ENCODE measurements at regions not wholly inside any gene's neighbourhood (a gene's known extent, or its start where the extent isn't known, plus 50 kb on each side); places are given as distances from the start of the nearest gene placed in this dataset.
"Not testable (repeated sequence)": the region's sequence is repeated elsewhere in the genome, so short reads cannot be mapped to it uniquely, and the experiment has no call there.

DNA sequence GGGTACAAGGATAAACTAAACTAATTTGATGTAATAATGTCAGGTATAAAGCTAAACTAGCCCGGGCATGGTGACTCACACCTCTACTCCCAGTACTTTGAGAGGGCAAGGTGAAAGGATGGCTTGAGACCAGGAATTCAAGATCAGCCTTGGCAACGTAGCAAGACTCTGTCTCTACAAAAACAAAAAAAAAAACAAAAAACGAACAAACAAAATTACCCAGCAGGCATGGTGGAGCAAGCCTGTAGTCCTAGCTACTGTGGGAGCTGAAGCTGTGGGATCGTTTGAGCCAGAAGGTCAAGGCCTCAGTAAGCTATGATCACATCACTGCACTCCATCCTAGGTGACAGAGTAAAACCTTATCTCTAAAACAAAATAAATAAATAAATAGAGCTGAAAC is 131.8 kb upstream of the KYNU start:
- DNase-seq (ENCODE audit: low spot score in 2 of 2) = no peak
- Histone ChIP-seq H3K4me3 (no peak overlapping the region), H3K9me3 (no peaks in the 10 kb centered on the region), H3K36me3 (replicated peaks) (no peaks in the 10 kb centered on the region), H3K27me3 (ENCODE audit: low read depth) (no peaks in the 10 kb centered on the region), H3K4me1 (no peaks in the 10 kb centered on the region)
- in situ Hi-C loops (cut with MboI; ENCODE audit: low sequenced_read_pairs) = no loop called here

DNA sequence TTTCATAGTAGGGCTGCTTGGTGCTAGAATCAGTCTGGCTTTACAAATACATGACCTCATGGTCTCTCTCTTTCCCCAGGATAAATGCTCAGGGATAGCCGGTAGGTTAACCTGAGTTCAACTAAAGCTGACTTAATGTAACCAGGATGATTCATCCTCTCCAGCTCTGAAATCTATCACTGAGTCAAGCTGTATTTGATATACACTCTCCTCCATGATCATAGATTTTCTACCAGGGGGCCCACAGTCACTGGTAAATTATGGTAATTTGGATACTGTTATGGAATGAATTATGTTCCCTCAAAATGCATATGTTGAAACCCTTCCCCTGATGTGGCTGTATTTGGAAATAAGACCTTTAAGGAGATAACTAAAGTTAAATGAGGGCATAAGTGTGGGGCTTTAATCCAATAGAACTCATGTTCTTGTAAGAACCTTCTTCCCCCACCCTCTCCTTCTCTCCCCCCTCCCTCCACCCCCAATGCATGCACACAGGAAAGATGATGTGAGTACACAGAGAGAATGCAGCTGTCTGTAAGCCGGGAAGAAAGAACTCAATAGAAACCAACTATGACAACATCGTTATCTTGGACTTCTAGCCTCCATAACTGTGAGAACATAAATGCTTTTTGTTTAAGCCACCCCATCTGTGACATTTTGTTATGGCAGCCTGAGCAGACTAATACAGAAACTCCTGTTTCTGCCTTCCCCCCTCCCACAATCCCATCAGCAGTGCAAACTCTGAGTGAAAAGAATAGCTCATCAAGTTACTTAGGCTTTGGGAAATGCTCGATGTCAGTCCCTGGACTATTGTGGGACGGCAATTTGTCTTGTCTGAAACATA is 134.9 kb upstream of the KYNU start:
- Histone ChIP-seq H3K4me1 (no peaks in the 10 kb centered on the region), H3K9me3 (no peaks in the 10 kb centered on the region), H3K4me3 (no peak overlapping the region), H3K27me3 (ENCODE audit: low read depth) (no peaks in the 10 kb centered on the region), H3K36me3 (replicated peaks) (no peaks in the 10 kb centered on the region)
- DNase-seq (ENCODE audit: low spot score in 2 of 2) = no peak
- in situ Hi-C loops (cut with MboI; ENCODE audit: low sequenced_read_pairs) = no loop called here

DNA sequence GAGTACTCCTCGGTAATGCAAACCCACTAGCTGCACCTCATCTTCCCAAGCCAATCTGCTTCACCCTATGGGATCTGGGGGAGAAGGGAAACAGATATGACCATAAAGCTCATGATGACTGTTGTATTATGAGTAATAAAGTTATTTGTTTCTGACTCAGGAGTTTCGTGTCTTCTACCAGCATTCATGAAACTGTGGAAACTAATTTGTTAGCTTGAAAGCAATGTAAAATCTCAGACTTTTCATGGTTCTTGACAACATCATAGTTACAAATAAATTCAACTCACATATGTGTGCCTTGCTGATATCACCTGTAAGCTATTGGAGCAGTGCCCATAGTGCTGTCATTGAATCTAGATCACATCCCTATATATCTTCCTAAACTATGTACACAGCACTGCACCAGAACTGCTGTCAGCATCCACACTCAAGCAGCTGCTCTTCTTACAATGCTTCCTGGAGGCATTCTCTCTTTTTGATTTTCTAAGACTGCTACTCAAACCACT is 135.6 kb upstream of the KYNU start:
- in situ Hi-C loops (cut with MboI; ENCODE audit: low sequenced_read_pairs) = no loop called here
- no peaks in the 10 kb centered on the region for H3K4me1 ChIP-seq
- no peaks in the 10 kb centered on the region for H3K27me3 ChIP-seq (ENCODE audit: low read depth)
- no peaks in the 10 kb centered on the region for H3K36me3 ChIP-seq (replicated peaks)
- no peak overlapping the region for H3K4me3 ChIP-seq
- DNase-seq (ENCODE audit: low spot score in 2 of 2) = no peak
- no peaks in the 10 kb centered on the region for H3K9me3 ChIP-seq

DNA sequence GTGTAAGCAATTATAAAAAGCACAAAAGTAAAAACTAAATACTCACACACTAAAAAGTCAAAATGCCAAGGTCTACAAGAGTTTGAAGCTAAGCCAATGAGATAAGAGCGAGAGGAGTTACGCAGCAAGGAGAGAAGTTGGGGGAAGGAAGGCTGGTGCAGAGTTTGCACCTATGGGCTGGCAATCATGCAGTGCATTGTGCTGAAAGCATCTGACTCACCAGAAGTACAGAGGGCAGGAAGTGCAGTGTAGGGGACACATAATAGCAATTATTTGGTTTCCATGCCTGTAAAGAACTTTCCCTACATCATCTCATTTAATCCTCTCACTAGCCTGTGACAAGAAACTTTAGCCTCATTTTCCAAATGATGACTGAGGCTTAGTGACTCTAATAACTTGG is 142.7 kb upstream of the KYNU start:
- no peak for DNase-seq (ENCODE audit: low spot score in 2 of 2)
- in situ Hi-C loops (cut with MboI; ENCODE audit: low sequenced_read_pairs) = no loop called here
- Histone ChIP-seq H3K36me3 (replicated peaks) (no peaks in the 10 kb centered on the region), H3K4me3 (no peak overlapping the region), H3K27me3 (ENCODE audit: low read depth) (no peaks in the 10 kb centered on the region), H3K9me3 (no peaks in the 10 kb centered on the region), H3K4me1 (no peaks in the 10 kb centered on the region)

DNA sequence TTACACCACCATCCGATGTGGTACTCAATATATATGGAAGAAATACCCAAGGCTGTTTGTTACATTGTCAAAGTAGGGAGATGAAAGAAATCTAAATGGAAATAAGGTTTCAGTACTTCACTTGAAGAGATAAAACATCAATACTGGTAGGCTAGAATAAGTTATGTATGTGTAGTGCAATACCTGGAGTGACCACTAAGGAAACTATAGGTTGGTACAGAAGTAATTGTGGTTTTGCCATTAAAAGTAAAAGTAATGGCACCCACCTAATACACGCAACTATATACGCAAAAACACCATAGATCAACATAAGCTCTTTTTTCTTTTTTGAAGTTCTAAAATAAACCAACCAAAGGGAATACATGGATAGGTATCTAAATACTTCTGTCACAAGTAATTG is 143.2 kb upstream of the KYNU start:
- Histone ChIP-seq H3K36me3 (replicated peaks) (no peaks in the 10 kb centered on the region), H3K27me3 (ENCODE audit: low read depth) (no peaks in the 10 kb centered on the region), H3K4me1 (no peaks in the 10 kb centered on the region), H3K4me3 (no peak overlapping the region), H3K9me3 (no peaks in the 10 kb centered on the region)
- in situ Hi-C loops (cut with MboI; ENCODE audit: low sequenced_read_pairs) = no loop called here
- no peak for DNase-seq (ENCODE audit: low spot score in 2 of 2)

DNA sequence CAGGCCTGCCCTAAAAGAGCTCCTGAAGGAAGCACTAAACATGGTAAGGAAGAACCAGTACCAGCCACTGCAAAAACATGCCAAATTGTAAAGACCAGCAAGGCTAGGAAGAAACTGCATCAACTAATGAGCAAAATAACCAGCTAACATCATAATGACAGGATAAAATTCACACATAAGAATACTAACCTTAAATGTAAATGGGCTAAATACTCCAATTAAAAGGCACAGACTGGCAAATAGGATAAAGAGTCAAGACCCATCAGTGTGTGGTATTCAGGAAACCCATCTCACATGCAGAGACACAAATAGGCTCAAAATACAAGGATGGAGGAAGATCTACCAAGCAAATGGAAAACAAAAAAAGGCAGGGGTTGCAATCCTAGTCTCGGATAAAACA is 147.7 kb upstream of the KYNU start:
- H3K27me3 ChIP-seq (ENCODE audit: low read depth); H3K36me3 ChIP-seq (replicated peaks); H3K4me1 ChIP-seq; H3K4me3 ChIP-seq; H3K9me3 ChIP-seq; in situ Hi-C loops (cut with MboI; ENCODE audit: low sequenced_read_pairs); DNase-seq (ENCODE audit: low spot score in 2 of 2): not testable (repeated sequence)

DNA sequence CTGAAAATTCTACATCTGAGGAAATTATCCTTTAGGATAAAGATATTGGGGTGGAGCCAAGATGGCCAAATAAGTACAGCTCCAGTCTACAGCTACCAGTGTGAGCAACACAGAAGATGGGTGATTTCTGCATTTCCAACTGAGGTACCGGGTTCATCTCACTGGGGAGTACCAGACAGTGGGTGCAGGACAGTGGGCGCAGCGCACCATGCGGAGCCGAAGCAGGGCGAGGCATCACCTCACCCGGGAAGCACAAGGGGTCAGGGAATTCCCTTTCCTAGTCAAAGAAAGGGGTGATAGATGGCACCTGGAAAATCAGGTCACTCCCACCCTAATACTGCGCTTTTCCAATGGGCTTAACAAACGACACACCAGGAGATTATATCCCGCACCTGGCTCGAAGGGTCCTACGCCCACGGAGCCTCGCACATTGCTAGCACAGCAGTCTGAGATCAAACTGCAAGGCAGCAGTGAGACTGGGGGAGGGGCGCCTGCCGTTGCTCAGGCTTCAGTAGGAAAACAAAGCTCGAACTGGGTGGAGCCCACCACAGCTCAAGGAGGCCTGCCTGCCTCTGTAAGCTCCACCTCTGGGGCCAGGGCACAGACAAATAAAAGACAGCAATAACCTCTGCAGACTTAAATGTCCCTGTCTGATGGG is 149.5 kb upstream of the KYNU start:
- DNase-seq (ENCODE audit: low spot score in 2 of 2); H3K9me3 ChIP-seq; in situ Hi-C loops (cut with MboI; ENCODE audit: low sequenced_read_pairs); H3K4me1 ChIP-seq; H3K36me3 ChIP-seq (replicated peaks); H3K27me3 ChIP-seq (ENCODE audit: low read depth); H3K4me3 ChIP-seq: not testable (repeated sequence)

DNA sequence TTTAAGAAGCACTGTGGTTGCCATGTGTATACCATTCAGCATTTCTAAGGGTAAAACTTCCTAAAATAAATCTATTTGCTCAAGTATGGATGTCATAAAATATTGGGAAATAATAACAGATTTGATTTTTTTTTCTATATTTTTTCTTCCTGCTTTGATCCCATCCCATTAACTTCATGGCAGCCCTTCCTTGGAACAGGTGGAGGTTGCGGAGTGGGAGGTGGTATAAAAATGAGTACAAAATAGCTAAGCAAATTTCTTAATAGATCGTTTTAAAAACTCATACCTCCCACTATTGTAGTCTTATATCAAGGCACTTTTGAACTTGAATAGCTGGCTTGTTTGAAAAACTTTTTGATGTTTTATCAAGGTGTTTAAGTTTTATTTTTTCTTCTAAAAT is 152.1 kb upstream of the KYNU start:
- in situ Hi-C loops (cut with MboI; ENCODE audit: low sequenced_read_pairs) = no loop called here
- no peaks in the 10 kb centered on the region for H3K9me3 ChIP-seq
- no peaks in the 10 kb centered on the region for H3K4me1 ChIP-seq
- no peaks in the 10 kb centered on the region for H3K36me3 ChIP-seq (replicated peaks)
- H3K4me3 ChIP-seq = no peak overlapping the region
- no peak for DNase-seq (ENCODE audit: low spot score in 2 of 2)
- no peaks in the 10 kb centered on the region for H3K27me3 ChIP-seq (ENCODE audit: low read depth)

DNA sequence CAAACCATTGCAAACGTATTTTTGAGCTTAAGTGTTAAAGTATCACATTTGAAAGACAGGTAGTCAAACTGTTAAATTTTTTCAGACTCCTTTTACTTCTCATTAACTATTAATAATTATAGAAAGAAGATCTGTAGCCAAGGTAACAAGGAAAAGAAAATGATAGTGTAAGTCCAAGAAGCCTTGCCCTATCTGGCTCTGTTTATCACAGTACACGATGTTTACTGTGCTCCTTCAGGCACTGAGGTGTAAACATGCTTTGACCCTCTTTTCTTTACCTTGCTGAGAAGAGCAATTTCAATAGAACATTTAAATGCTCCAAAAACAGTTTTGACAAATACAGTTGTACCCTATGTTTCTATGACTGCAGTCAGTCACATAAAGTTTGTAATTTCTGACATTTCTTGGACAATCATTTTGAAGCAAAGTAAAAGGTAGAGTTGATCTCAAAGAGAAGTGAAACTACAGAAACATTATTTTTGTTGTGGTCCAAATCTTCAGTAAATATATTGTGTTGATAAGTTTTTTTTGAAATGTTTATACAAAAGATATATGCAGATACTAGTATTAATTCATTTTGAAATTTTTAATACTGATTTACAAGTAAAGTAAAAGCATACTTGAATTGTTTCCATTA is 152.6 kb upstream of the KYNU start:
- Histone ChIP-seq H3K4me1 (no peaks in the 10 kb centered on the region), H3K27me3 (ENCODE audit: low read depth) (no peaks in the 10 kb centered on the region), H3K36me3 (replicated peaks) (no peaks in the 10 kb centered on the region), H3K4me3 (no peak overlapping the region), H3K9me3 (no peaks in the 10 kb centered on the region)
- in situ Hi-C loops (cut with MboI; ENCODE audit: low sequenced_read_pairs) = no loop called here
- DNase-seq (ENCODE audit: low spot score in 2 of 2) = no peak

DNA sequence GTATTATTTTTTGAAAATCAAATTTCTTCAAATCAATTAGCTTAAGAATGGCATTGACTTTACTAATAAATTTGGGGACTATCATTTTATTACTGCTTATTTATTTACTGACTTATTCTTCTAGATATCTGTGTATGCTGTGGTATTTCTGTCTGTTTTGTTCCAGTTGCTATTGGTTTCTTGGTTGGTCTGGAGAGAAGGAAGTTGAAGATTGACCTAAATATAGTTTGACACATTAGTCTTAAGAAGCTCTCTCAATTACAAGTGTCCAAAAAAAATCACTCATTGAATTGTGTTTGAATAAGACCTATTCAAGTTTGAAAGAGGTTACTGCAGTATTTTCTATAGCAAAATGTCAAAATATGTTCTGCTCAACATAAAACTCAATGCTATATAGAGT is 153.3 kb upstream of the KYNU start:
- Histone ChIP-seq H3K4me3 (no peak overlapping the region), H3K4me1 (no peaks in the 10 kb centered on the region), H3K9me3 (no peaks in the 10 kb centered on the region), H3K36me3 (replicated peaks) (no peaks in the 10 kb centered on the region), H3K27me3 (ENCODE audit: low read depth) (no peaks in the 10 kb centered on the region)
- no peak for DNase-seq (ENCODE audit: low spot score in 2 of 2)
- in situ Hi-C loops (cut with MboI; ENCODE audit: low sequenced_read_pairs) = no loop called here

DNA sequence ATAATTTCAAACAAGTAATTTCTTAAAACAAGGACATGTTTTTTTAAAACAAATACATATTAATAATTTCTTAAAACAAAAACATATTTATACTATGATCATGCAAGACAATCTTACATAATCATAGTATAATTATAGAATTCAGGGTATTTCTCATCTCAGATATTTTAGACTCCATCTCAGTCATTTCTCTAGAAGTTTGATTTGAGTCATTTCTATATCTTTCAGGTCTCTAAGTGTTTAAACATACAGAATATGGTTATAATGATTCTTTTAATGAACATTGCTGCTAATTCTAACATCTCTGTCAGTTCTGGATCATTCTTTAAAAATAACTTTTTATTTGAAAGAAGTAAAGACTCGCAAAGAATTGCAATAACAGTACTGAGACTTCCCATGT is 154.2 kb upstream of the KYNU start:
- Histone ChIP-seq H3K9me3 (no peaks in the 10 kb centered on the region), H3K36me3 (replicated peaks) (no peaks in the 10 kb centered on the region), H3K4me1 (no peaks in the 10 kb centered on the region), H3K27me3 (ENCODE audit: low read depth) (no peaks in the 10 kb centered on the region), H3K4me3 (no peak overlapping the region)
- no peak for DNase-seq (ENCODE audit: low spot score in 2 of 2)
- in situ Hi-C loops (cut with MboI; ENCODE audit: low sequenced_read_pairs) = no loop called here

DNA sequence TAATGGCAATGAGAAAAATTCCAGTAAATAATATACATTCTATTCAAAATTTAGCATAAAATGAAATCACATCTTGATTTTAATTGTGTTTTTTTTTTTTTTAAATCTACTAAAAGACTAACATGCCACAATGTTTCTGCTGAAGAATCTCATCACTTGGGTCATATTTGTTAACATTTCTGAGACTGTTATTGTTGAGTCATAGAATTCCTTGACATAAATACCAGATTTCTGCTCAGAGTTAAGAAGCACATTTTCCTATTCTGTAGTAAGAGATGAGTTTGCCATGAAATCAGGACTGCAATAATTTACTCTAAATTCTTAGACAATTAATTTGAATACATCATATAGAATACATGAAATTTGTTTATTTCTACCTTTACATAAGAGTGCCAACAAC is 154.9 kb upstream of the KYNU start:
- Histone ChIP-seq H3K4me3 (no peak overlapping the region), H3K36me3 (replicated peaks) (no peaks in the 10 kb centered on the region), H3K9me3 (no peaks in the 10 kb centered on the region), H3K4me1 (no peaks in the 10 kb centered on the region), H3K27me3 (ENCODE audit: low read depth) (no peaks in the 10 kb centered on the region)
- DNase-seq (ENCODE audit: low spot score in 2 of 2) = no peak
- in situ Hi-C loops (cut with MboI; ENCODE audit: low sequenced_read_pairs) = no loop called here

DNA sequence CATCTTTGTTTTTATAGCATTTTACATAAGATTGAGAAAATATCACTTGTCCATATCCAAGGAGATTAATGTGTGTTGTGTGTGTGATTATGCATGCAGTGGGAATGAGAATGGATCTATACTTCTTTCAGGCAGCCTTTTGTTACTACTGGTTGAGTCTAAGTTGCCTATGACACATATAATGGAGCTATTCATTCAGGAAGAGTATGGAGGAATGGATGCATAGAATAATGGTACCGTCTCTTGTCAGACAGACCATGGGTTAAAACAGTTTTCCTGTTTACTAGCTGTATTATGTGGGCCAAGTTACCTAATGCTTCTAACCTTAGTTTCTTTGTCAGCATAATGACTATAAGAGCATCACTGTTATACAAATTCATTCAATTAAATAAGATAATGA is 155.4 kb upstream of the KYNU start:
- Histone ChIP-seq H3K27me3 (ENCODE audit: low read depth) (no peaks in the 10 kb centered on the region), H3K4me1 (no peaks in the 10 kb centered on the region), H3K4me3 (no peak overlapping the region), H3K9me3 (no peaks in the 10 kb centered on the region), H3K36me3 (replicated peaks) (no peaks in the 10 kb centered on the region)
- no peak for DNase-seq (ENCODE audit: low spot score in 2 of 2)
- in situ Hi-C loops (cut with MboI; ENCODE audit: low sequenced_read_pairs) = no loop called here

DNA sequence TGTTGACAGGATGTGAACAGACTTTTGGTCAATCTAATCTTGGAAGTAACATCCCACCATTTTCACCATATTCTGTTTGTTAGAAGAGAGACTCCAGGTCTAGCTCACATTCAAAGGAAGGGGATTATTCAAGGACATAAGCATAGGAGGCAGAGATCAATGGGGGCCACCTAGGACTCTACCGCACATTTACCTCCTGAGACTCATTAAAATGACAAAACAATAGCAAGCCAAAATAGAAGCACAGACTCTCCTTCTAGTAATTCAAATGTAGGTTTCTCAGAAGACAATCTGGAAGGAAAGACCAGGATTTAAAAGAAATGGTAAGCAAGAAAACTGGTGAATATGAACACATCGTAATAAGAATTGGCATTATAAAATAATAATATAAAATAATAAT is 156.4 kb upstream of the KYNU start:
- Histone ChIP-seq H3K4me3 (no peak overlapping the region), H3K27me3 (ENCODE audit: low read depth) (no peaks in the 10 kb centered on the region), H3K36me3 (replicated peaks) (no peaks in the 10 kb centered on the region), H3K4me1 (no peaks in the 10 kb centered on the region), H3K9me3 (no peaks in the 10 kb centered on the region)
- in situ Hi-C loops (cut with MboI; ENCODE audit: low sequenced_read_pairs) = no loop called here
- DNase-seq (ENCODE audit: low spot score in 2 of 2) = no peak

Measured in HAP-1 (cell line).